Medulla oblongata (tissue), 1 donor: ENCODE measurements at regions not wholly inside any gene's neighbourhood (a gene's known extent, or its start where the extent isn't known, plus 50 kb on each side); places are given as distances from the start of the nearest gene placed in this dataset.

Source experiments
- DNase-seq: peaks from one replicate; pipeline ENCODE4 v3.0.0-alpha.2; 2015; ENCODE audit errors: extremely low spot score

DNA sequence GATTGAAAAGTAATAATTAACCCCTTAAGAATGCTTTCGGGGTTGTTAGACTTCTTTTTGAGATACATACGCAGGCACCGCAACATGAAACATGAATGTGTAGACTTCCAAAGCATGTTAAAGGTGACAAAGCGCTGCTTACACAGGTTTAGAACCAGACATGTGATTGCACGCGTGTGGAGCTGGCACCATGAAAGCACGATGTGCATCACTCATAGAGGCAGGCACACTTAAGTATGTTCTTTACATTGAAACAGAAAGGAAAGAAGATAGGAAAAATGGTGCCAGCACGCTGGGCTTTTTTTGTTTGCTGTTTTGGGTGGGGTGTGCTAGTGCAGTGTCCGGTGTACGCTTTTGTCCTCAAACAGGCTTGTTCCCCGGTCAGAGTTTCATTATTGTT, 83.6 kb upstream of the PPARA start:
- DNase-seq = no peak

DNA sequence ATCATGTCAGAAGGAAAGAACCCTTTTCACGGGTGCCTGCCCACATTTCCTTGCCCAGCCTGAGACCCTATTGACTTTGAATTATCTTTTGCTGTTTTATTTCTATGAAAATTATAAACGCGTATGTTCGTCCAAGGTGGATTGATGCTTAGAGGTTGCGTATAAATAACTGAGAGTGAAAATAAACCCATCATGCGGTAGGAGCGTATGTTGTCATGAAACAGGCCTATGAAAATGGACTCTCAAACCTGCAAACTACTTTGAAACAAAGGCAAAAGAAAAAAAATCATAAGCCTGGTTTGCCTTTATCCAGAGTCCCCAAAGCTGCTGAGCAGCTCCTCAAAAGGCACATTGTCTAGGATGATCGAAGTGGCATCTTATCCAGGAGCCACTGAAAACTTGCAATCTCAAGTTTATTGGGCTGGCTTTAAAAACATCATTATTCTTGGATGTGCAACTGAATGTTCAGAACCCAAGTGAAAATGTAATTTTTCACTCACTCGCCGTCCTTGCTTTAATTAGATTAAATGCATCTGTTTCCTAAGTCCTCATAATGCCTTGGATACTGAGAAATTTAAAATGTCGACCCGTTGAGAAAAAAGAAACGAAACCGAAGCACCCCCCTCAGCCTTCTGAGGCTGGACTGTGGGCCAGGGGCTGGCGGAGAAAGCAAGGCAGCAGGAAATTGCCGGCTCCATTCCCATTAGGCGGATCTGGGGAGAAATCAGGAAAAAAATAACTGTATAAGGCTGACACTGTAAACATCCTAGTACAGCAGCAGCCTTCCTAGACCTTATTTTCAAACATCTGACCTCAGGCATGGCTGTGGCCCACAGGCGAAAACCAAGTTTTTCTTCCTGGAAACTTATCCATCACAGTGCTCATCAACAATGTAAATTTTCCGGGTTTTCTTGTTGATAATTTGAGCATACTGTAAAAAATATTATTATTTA, 82.9 kb upstream of the PPARA start:
- no peak for DNase-seq

DNA sequence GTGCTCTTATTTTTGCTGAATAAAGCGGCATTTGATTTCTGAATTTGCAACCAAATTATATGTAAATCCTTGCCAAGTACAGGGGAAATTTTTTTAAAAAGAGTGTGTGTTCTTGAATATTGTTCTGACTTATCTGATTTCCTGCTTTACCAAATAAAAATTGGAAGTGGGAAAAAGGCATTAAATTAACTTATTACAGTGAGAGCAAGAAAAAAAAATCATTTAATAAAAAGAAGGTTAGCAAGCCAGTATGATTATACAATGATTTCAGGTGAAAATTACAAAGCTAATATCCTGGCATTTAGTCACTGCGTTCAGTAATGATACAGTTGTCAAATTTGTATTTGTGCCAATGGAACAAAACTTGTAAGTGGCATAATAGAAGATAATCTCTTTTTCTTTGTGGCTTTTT, 82.1 kb upstream of the PPARA start:
- DNase-seq = no peak

DNA sequence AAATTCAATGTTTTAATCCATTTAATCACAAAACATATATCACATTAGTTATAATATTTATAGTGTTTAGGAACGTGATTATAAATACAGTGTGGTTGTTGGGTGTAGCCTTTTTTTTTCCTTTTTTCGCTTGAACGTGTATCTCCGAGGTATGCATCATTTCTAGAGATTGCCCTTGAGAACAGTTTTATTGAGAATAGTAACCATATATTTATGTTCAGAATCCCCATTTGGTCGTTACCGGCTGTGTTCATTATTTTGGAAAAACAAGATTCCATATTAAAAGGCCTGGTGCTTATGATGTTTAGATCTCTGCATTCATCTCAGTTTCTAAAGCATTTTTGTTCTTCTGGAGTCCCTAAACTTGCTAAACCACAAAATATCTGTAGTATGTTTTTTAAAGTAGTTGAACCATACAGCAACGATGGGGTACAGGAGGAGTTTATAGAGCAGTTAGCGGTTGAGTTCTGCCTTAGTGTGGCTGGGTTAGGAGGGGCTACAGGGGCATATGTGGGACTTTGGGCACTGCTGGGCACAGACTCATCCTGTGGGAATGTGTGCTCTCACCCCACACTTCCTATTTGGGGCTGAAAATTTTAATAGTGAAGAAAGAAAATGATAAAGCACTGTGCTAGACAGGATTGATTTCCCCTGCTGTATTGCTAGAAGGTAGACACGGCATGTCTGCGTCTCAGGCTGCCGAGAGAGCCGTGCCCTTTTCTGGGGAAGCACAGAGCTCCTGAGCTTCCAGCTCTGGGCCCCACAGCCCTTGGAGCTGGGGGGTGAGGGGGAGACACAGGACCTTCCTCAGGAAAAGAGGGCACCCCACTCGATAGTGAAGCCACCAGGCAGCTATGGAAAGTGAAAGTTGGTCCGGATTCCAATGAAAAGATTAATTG, 81.5 kb upstream of the PPARA start:
- DNase-seq = no peak

DNA sequence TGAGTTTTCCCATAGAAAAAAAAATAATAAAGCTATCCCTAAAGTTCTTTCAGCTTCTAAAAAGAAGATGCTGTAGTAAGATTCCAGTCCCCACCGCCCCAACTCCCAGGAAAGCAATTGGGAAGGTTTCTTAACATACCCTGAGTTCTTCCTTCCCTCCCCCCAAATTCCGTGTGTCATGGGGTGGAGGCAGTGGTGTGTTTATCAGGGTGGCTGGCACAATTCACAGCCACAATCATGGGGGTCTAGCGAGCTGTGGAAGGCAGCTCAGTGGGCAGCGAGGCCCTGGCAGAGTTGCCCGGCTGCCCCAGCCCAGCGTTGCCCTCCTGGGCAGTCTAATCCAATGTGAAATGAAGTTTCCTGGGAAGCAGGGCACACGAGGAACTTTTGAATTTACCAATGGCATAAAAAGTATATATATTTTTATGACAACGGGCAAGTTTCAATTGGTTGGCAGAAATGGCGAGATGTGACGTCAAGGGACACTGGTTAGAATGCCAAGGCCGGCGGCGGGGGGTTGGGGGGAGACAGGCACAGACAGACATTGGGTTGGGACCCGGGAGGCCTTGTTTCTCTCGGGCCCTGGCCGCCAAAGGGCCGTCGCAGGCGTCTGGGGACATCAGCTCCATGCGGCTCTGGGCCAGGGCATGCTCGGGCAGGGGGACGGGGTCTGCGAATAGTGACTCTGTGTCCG, 80.7 kb upstream of the PPARA start:
- peak; percentile 95 for DNase-seq

DNA sequence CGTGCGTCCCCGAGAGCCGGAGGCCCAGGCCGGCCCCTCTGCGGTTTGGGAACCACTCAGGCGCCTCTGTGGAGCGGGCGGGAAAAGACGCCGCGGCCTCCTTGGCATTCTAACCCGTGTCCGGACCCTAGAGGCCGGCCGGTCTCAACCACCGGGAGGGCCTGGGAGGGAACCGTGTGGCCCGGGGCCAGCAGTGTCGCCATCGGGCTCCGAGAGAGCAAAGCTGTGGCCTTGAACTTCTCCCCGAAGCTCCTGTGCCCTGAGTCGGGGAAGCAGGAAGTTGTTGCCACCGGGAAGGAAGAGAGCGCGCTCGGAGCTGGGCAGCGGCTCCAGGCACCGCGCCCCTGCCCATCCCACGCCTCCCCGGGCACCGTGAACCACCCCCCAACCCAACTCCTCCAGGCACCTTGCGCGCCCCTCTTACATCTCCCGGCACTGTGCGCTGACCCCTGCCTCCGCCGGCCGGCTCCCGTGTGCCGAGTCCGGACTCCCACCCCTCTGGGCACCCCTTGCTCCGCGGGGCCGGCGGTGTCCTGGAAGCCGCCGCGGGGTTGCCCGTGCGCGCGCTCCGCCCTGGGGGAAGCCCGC, 80.0 kb upstream of the PPARA start:
- DNase-seq = no peak

DNA sequence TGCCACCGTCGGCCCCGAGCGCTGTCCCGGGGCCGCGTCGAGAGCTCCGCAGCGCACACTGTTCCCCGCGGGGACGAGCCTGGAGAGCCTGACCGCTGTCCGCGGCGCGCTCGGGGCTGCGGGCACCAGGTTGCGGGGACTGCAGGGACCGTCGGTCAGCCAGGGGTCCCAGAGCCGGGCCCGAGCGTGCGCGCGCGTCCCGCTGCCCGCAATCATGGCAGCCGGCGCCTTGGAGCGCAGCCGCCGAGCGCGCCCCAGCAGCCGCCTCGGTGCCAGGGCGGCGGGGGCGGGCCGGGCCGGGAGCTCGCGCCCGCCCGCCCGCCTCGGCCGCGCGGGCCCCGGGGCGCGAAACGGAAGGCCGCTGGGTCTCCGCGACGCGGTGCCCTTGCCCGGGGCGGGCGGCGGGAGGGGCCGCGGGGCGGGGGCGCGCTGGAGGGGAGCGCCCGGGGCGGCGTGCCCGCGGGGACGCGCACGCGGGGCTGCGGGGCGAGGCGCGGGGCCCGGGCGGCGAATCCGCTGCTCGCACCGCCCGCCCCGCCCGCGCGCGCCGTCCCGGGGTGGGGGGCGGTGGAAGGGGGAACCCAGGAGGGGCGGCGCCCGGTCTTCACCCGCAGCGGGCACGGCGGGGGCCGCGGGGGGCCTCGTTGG, 79.4 kb upstream of the PPARA start:
- peak; percentile 86 for DNase-seq

DNA sequence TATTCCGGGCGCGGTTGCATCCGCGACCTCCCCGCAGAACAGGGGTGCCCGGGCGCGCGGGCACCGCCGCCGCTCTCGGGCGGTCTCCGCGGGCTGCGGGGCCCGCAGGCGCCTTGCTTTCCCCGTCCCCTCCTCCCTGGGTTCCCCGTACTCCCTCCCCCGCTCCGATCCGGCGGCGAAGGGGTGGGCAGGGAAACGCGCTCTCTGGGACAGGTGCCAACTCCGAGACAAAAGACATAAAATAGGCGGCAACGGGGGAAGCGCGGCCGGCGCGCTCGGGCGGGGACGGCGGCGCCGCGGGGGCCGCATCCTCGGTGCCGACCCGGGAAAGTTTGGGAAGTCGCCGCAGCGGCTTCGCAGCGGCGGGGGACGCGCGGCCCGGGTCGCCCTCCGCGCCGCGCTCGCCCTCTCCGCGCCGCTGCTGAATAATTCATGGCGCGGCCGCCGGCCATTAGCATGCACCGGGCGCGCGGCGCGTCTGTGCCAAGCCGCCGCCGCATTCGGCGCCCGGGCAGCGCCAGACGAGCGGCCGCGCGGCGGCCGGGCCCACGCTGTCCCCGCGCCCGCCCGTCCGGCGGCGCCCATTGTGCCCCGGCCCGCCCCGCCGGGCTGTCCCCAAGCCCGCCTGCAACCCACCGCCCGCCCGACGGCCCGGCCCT, 78.7 kb upstream of the PPARA start:
- DNase-seq = peak; percentile 94

DNA sequence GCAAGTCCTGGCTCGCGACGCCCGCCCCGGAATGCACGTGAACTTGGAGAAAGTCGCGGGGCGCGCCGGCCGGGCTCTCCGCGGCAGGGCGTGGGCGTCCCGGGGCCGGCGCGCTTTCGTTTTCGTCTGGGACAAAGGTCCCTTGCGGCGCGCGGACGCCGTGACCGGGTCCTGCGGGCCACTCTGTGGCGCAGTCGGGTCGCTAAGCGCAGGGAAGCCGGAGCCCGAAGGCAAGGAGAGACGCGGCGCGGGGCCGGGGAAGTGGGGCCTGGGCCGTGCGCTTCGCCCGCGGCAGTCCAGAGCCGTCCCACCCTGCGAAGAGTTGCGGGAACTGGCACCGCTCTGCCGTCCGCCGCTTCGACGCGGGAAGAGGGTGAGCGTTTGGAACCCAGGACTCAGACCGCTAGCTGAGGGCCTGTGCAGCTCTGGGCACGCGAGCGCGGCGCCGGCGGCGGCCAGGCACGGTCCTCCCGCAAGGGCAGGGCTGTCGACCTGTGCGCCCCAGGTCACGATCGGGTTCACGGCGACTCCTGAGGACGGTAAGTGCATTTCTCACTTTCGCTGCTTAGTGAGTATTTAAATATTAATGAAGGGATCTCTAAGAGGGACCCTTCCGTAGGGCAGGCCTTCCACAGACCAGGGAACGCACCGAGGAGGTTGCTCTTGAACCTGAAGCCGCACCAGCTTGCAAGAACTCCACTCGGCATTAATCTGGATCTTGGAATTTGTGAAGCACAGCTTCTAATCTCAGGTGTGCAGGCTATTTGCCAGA, 78.0 kb upstream of the PPARA start:
- DNase-seq = no peak

DNA sequence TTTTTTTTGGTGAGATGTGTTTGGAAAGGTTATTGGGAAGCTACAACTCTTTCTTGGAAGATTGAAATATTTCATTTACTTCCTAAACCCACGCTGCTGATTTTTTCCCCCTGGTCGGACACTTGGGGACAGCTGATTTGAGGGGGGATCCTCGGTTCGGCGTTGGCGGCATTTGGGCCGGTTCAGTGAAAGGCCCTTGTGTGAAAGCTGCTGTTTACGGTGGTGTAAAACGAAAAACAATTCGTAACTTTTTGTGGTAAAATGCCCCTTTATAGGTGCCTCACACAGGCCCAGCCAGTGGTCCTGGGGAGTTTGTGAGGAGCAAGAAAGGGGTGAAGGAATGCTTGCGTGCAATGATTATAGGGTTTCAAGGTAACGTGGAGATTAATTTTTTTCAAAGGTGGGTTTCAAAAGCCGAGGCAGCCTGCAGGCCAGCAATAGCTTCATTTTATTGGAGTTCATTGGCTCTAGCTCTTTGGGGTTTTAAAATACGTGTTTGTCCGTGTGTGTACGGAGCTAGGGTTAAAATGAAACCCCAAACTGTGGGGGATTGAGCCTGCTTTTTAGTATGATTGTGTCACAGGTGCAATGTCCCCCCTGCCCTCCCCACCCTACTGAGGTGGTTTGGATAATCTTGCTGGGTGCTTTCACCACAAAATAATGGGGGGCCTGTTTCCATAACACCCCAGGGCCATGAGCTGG, 77.2 kb upstream of the PPARA start:
- no peak for DNase-seq

DNA sequence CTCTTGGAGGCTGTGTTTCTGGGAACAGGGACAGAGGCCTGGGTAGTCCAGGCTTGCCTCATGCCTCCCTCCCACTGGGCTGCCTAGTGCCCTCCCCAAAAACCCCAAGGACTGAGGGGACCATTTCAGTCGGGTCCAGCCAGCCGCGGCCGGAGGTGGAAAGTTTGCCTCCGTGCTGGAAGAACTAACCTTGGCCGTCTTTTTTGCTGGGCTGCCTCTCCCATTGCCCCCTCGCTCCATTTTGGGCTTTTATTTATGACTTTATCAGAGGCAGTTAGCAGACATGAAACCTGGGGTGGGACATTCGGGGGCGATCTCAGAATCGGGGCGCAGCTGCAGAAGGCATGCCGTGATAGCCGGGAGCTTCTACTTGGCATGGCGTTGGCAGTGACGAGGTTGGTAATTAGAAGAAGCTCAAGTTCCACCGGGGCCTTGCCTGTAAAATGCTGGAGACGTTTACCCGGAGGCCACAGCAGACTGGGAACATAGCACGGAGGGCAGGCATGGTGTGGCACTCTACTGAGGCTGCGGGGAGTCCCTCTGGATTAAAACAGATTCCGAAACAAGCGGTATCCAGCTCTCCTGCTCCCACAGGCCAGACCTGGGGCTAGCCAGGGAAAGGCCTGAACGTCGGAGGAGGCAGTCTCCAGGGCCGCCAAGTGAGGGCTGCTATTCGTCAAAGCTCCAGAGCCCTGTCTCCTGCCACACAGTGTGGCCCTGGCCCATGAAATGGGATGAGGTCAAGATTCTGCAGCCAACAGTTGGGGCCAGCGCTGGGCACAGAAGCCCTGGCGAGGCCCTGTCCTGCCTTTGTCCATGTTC, 76.4 kb upstream of the PPARA start:
- DNase-seq = peak; percentile 74

DNA sequence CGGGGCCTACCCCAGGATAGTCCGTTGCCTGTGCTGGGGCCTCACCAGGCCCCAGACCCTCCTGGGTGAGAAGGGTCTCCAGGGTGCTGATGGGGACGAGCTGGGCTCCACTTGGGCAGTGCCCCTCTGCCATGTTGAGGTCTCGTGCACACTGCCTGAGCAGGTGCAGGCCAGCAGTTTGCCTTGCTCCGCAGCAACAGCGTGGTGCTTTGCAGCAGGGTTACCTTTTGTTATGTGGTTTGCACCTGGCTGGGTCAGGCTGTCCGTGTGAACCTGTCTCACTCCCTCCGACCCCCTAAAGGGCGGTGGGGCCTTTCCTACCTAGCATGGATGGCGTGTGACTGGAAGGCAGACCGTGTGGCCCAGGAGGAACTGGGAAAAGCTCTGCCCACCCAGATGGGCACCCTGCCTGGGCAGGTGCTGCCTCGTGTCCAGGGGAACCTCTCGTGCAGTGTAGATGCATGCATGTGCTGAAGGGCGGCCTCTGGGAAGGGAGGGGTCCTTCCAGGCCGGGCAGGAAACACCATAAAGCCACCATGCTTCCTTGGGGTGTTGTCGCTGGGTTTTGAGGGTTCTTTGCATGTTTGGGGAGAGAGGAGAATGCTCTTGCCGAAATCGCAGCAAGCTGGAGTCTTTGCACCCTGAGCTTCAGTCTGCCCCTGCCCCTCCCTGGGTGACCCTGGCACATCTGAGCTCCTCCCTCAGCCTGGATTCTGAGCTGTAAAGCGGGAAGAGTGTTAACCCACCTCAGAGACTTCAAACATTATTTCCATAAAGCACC, 75.4 kb upstream of the PPARA start:
- DNase-seq = no peak

DNA sequence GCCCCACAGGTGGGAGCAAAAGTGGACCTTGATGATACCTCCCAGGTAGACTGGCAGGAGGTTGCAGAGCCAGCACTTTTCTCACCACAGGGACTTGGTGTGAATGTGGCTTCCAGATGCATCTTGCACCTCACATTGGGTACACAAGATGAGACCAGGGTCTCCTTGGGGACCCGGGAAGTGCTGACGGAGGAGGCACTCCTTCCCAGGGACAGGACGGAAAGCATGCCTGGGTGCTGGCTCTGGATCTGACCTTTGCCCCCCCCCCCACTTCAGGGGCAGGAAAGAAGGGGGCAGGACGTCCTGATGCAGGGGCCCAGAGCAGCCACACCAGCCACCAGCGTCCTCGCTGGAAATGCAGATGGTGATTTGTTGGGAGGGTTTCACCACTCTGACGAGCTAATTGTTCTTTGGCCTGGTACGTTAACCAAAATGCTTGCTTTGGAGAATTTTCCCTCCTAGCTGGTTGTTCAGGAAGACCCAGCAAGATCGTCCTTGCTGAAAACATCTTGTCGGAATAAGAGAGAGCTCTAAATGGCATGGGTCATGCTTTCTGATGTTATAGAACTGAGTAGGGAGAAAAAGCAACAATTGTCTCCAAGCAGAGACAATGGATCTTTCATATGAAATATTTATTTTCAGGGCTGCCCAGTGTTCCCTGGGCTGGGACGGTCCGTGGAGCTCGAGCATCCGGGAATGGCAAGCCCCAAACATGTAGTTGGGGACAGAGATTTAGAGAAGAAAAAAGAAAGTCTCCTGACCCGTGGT, 74.4 kb upstream of the PPARA start:
- peak; percentile 73 for DNase-seq

DNA sequence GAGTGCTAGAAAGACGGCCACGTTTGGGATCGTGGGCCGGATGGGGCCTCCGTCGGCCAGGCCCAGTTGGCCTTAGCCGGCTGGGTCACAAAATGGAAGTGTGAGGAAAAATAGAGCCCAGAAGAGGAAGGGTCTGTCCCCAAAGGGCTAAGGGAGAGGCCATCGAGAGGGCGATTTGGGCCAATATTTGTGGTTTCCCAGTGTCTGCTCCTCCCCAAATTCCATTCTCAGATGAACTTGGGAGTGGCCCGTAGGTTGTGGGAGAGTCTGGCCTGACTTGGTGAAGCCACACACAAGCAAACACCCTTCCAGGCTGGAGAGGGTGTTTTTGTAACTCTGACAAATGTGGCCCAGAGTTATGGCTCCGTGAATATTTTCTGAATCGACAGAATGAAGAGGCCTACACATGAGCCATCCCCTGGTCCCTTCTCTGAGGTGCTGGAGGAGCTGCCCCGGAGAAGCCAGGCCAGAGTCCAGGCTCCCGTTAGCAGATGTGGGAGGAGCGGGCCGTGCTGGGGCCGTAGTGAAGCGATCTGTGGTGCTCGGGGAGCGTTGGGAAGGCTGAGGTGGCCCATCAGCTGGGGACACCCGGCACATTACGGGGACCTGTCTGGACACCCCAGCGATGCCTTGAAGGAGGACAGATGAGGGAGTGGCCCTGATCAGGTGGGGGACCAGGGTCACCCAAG, 73.5 kb upstream of the PPARA start:
- DNase-seq = no peak

DNA sequence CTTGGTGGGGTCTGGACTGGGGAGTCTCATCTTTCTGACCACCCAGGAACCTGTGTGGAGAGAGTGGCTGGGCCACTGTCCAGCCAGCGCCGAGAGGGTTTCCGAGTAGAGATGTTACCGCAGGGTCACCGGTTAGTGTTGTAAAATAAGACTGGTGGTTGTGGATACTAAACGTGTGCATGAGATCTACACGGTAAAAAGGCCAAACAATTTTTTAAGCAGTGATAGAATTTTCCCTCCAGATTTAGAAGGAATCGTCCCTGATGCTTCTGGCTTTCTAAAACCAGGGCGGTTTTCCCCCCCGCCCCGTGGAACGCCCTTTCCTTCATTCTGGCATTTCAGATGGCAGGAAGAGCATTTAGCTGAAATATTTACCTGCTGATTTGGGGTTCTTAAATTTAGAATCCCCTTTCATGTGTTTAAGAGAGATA, 72.6 kb upstream of the PPARA start:
- no peak for DNase-seq
